IMR-90 (cell line): ENCODE measurements at regions not wholly inside any gene's neighbourhood (a gene's known extent, or its start where the extent isn't known, plus 50 kb on each side); places are given as distances from the start of the nearest gene placed in this dataset.

Experiments
- ATAC-seq: fragments of 200-7000 bp; cut with Tn5 transposase; 2 replicates; pipeline ENCODE4 v1.9.1; 2020; ENCODE audit warnings: low read depth, mild to moderate bottlenecking, moderate library complexity
- BruUV-seq: library from RNA; stranded (reverse); fragments of 400-500 nt; replicated peaks from 2 replicates; lab custom pipeline; 2021; lab: Mats Ljungman, UMichigan
- CTCF ChIA-PET: fragments of 300-600 bp; formaldehyde crosslinking; extraction: SDS; loops from one replicate; lab custom pipeline; 2021; ENCODE audit warnings: antibody characterized with exemption; lab: Yijun Ruan, JAX
- POLR2A ChIA-PET: fragments of 300-600 bp; sonication (Branson Sonifier 250); formaldehyde crosslinking; loops from one replicate; lab custom pipeline; 2022; ENCODE audit warnings: antibody characterized with exemption; ENCODE audit not compliant: unreplicated experiment; lab: Charles Lee
- DNase-seq: peaks from one replicate; pipeline ENCODE4 v3.0.0; 2013
- H2AFZ ChIP-seq: replicated peaks from 2 replicates; pipeline ENCODE3; 2013; ENCODE audit warnings: low read length, mild to moderate bottlenecking; ENCODE audit not compliant: poor library complexity
- H2AK5ac ChIP-seq: 2 replicates; pipeline ENCODE4 v1.6.1; 2013; ENCODE audit warnings: low read depth, low read length, inconsistent platforms
- H2AK9ac ChIP-seq: replicated peaks from 2 replicates; pipeline ENCODE3; 2013; ENCODE audit warnings: mild to moderate bottlenecking, low read depth, low read length, moderate library complexity; ENCODE audit not compliant: poor library complexity
- H2BK120ac ChIP-seq: 2 replicates; pipeline ENCODE4 v1.6.1; 2013; ENCODE audit warnings: low read depth, low read length, inconsistent platforms
- H2BK15ac ChIP-seq: 3 replicates; pipeline ENCODE4 v1.6.1; 2013; ENCODE audit warnings: low read depth, low read length, inconsistent platforms
- H2BK20ac ChIP-seq: 2 replicates; pipeline ENCODE4 v1.6.1; 2013; ENCODE audit warnings: low read depth, mild to moderate bottlenecking, inconsistent platforms, low read length, moderate library complexity
- H2BK5ac ChIP-seq: 2 replicates; pipeline ENCODE4 v1.6.1; 2013; ENCODE audit warnings: mild to moderate bottlenecking, low read depth, low read length, inconsistent platforms; ENCODE audit not compliant: poor library complexity, severe bottlenecking
- H3K14ac ChIP-seq: replicated peaks from 2 replicates; pipeline ENCODE4 v1.6.1; 2013; ENCODE audit warnings: low read depth, low read length, inconsistent platforms
- H3K18ac ChIP-seq: 2 replicates; pipeline ENCODE4 v1.6.1; 2013; ENCODE audit warnings: low read depth, low read length, control low read depth
- H3K23ac ChIP-seq: 2 replicates; pipeline ENCODE4 v1.6.1; 2013; ENCODE audit warnings: low read depth, low read length, inconsistent platforms
- H3K27ac ChIP-seq: 2 replicates; pipeline ENCODE4 v1.5.1; 2013; ENCODE audit warnings: mild to moderate bottlenecking, control low read depth, low read length; ENCODE audit not compliant: insufficient read depth
- H3K27me3 ChIP-seq: 2 replicates; pipeline ENCODE4 v1.6.1; 2013; ENCODE audit warnings: low read length; ENCODE audit not compliant: control insufficient read depth, insufficient read depth
- H3K36me3 ChIP-seq: 2 replicates; pipeline ENCODE4 v1.6.1; 2013; ENCODE audit warnings: low read length, mixed read lengths; ENCODE audit not compliant: control insufficient read depth, insufficient read depth
- H3K4ac ChIP-seq: 2 replicates; pipeline ENCODE4 v1.6.1; 2013; ENCODE audit warnings: low read depth, low read length, inconsistent platforms
- H3K4me1 ChIP-seq: 2 replicates; pipeline ENCODE4 v1.6.1; 2013; ENCODE audit warnings: low read length, mixed read lengths; ENCODE audit not compliant: control insufficient read depth, insufficient read depth
- H3K4me2 ChIP-seq: 2 replicates; pipeline ENCODE4 v1.6.1; 2013; ENCODE audit warnings: low read depth, mild to moderate bottlenecking, control low read depth, low read length, moderate library complexity
- H3K4me3 ChIP-seq: 2 replicates; pipeline ENCODE4 v1.5.1; 2013; ENCODE audit warnings: low read depth, mild to moderate bottlenecking, control low read depth, low read length, moderate library complexity; ENCODE audit not compliant: insufficient read depth
- H3K56ac ChIP-seq: 2 replicates; pipeline ENCODE4 v1.6.1; 2013; ENCODE audit warnings: low read length, inconsistent platforms; ENCODE audit not compliant: insufficient read depth; ENCODE audit errors: extremely low read depth
- H3K79me1 ChIP-seq, 2 experiments: 2 replicates each; pipeline ENCODE4 v1.6.1; 2013; ENCODE audit warnings: low read length in 2 of 2, inconsistent platforms in 1 of 2, low read depth in 1 of 2
- H3K9ac ChIP-seq: 2 replicates; pipeline ENCODE4 v1.6.1; 2013; ENCODE audit warnings: low read depth, low read length, control low read depth
- H3K9me1 ChIP-seq: 2 replicates; pipeline ENCODE4 v1.6.1; 2013; ENCODE audit warnings: low read length, inconsistent platforms; ENCODE audit not compliant: insufficient read depth
- H3K9me3 ChIP-seq: 2 replicates; pipeline ENCODE4 v1.6.1; 2013; ENCODE audit warnings: low read length; ENCODE audit not compliant: control insufficient read depth, insufficient read depth
- H4K20me1 ChIP-seq: 2 replicates; pipeline ENCODE4 v1.6.1; 2013; ENCODE audit warnings: low read length, inconsistent platforms; ENCODE audit not compliant: insufficient read depth
- H4K5ac ChIP-seq: 2 replicates; pipeline ENCODE4 v1.6.1; 2013; ENCODE audit warnings: mild to moderate bottlenecking, low read depth, low read length, control low read depth
- H4K8ac ChIP-seq, 2 experiments: 2 replicates each; pipeline ENCODE4 v1.6.1; 2013; ENCODE audit warnings: low read depth in 2 of 2, low read length in 2 of 2, control low read depth in 1 of 2, inconsistent platforms in 1 of 2
- H4K91ac ChIP-seq: 2 replicates; pipeline ENCODE4 v1.6.1; 2013; ENCODE audit warnings: low read depth, low read length, inconsistent platforms; ENCODE audit not compliant: insufficient read depth
- BHLHE40 ChIP-seq: fragments of 150-350 bp; IDR thresholded peaks from 2 replicates; pipeline ENCODE4 v1.6.1; 2016; ENCODE audit warnings: mild to moderate bottlenecking, low read depth, low read length
- WGBS, 2 experiments: methylation state at CpG; one replicate each; pipeline versions ENCODE4 v1.1.5 to v1.1.7; 2013; ENCODE audit warnings: missing lambda C conversion rate in 2 of 2; ENCODE audit not compliant: insufficient read length in 1 of 2; ENCODE audit errors: extremely low coverage in 2 of 2; 5-methylcytosine and 5-hydroxymethylcytosine counted together
- dilution Hi-C: fragments of 300-500 bp; cut with HindIII; formaldehyde crosslinking; loops from one replicate; pipeline ENCODE4 v1.14.3; 2018; ENCODE audit warnings: low sequenced_read_pairs; ENCODE audit not compliant: unreplicated experiment
- in situ Hi-C: fragments of 300-500 bp; cut with MboI; formaldehyde crosslinking; loops from 3 replicates; pipeline ENCODE4 v1.14.3; 2019; ENCODE audit warnings: low sequenced_read_pairs, inconsistent platforms, mixed read lengths
- intact Hi-C: fragments of 100-400 bp; cut with micrococcal nuclease; formaldehyde crosslinking; loops from 2 replicates; pipeline ENCODE4 v1.10.0; 2022

- no peaks in the 10 kb centered on the region for H3K36me3 ChIP-seq
- no CpG with 5 or more reads among the region's 1 CpG for WGBS, 2 experiments
- H3K23ac ChIP-seq: no peak overlapping the region
- no peak overlapping the region for H4K91ac ChIP-seq
- no peak overlapping the region for H3K4me3 ChIP-seq
- H3K9me1 ChIP-seq: no peaks in the 10 kb centered on the region
- H4K5ac ChIP-seq: no peak overlapping the region
- no peaks in the 10 kb centered on the region; the same call in 1 of the 2 replicates for H3K9me3 ChIP-seq
- no peak overlapping the region for H3K4ac ChIP-seq
- BruUV-seq: no TSS peak
- no peak overlapping the region for H4K8ac ChIP-seq
- no peak overlapping the region for H2BK20ac ChIP-seq
- no peak overlapping the region for H3K27ac ChIP-seq
- H2AK5ac ChIP-seq: no peak overlapping the region
- ChIA-PET CTCF (no interaction called here), POLR2A (no interaction called here)
- no peak overlapping the region for H2BK120ac ChIP-seq
- in situ Hi-C loops: no loop called here
- no peak overlapping the region for H3K18ac ChIP-seq
- intact Hi-C loops: no loop called here
- no peak overlapping the region for H2BK5ac ChIP-seq
- H3K14ac ChIP-seq: no peak overlapping the region
- no peak overlapping the region for H3K4me2 ChIP-seq
- DNase-seq (no peak), ATAC-seq (no peak)
- no peak overlapping the region for H3K9ac ChIP-seq
- no peak overlapping the region for H2AK9ac ChIP-seq
- no peak overlapping the region for H2AFZ ChIP-seq
- H3K27me3 ChIP-seq: no peaks in the 10 kb centered on the region
- H3K79me1 ChIP-seq: no peaks in the 10 kb centered on the region
- TF ChIP-seq BHLHE40: no peak
- H3K4me1 ChIP-seq: no peaks in the 10 kb centered on the region
- no peak overlapping the region for H2BK15ac ChIP-seq
- dilution Hi-C loops: no loop called here
- no peaks in the 10 kb centered on the region for H4K20me1 ChIP-seq
- H3K56ac ChIP-seq: no peak overlapping the region
Observed at GRCh38 chr14:82935691-82936090, 1402.0 kb upstream of the SEL1L start.
